ENCODE measurements at regions not wholly inside any gene's neighbourhood (a gene's known extent, or its start where the extent isn't known, plus 50 kb on each side); places are given as distances from the start of the nearest gene placed in this dataset.

DNA sequence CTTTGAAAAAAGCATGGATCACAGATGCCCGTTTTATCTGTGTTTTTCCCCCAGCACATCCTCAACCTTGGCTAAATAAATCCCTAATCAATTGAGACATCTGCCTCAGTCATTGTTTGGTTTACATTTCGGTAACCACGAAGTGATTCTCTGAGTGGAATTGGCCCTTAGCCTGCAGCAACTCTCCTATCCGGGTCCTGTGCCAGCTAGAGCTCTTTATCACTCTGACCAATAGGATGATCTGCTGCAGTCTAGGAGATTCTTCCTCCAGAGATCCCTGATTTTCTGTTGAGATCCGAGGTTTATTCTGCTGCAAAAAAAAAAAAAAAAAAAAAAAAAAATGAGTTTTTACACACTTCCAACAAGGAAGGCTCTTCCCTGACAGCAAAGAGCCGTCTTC is 137.3 kb downstream of the KCNA4 start:
- Histone ChIP-seq H3K36me3 (ENCODE audit: insufficient read depth, low read length) (no peaks in the 10 kb centered on the region), H3K9ac (ENCODE audit: low read depth, low read length) (no peak overlapping the region), H3K4me3 (ENCODE audit: low read depth in 1 of 2, low read length in 2 of 2) (no peak overlapping the region), H3K4me1 (ENCODE audit: insufficient read depth, low read length) (no peaks in the 10 kb centered on the region), H3K27me3 (ENCODE audit: insufficient read depth, low read length, poor library complexity) (no peaks in the 10 kb centered on the region), H3K9me3 (ENCODE audit: insufficient read depth, low read length, severe bottlenecking) (peaks cover 13% of the 10 kb centered on the region), H2AFZ (ENCODE audit: low read depth, low read length) (no peak overlapping the region), H3K4me2 (ENCODE audit: insufficient read depth, low read length) (no peak overlapping the region), H3K79me2 (ENCODE audit: insufficient read depth, low read length) (no peaks in the 10 kb centered on the region), H3K27ac (ENCODE audit: low read length) (no peak overlapping the region), H4K20me1 (ENCODE audit: insufficient read depth, low read length) (no peaks in the 10 kb centered on the region)
- no peak for DNase-seq
- no peak for TF ChIP-seq EZH2 (IDR thresholded peaks at IDR 0.05; ENCODE audit: borderline replicate concordance, low read depth, low read length, severe bottlenecking)
- TF ChIP-seq, protein P1, sequence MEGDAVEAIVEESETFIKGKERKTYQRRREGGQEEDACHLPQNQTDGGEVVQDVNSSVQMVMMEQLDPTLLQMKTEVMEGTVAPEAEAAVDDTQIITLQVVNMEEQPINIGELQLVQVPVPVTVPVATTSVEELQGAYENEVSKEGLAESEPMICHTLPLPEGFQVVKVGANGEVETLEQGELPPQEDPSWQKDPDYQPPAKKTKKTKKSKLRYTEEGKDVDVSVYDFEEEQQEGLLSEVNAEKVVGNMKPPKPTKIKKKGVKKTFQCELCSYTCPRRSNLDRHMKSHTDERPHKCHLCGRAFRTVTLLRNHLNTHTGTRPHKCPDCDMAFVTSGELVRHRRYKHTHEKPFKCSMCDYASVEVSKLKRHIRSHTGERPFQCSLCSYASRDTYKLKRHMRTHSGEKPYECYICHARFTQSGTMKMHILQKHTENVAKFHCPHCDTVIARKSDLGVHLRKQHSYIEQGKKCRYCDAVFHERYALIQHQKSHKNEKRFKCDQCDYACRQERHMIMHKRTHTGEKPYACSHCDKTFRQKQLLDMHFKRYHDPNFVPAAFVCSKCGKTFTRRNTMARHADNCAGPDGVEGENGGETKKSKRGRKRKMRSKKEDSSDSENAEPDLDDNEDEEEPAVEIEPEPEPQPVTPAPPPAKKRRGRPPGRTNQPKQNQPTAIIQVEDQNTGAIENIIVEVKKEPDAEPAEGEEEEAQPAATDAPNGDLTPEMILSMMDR (IDR thresholded peaks at IDR 0.05; ENCODE audit: borderline replicate concordance, extremely low read depth, low read length, poor library complexity, severe bottlenecking): no peak
- ATAC-seq (ENCODE audit: insufficient read depth, low read depth): no peak

DNA sequence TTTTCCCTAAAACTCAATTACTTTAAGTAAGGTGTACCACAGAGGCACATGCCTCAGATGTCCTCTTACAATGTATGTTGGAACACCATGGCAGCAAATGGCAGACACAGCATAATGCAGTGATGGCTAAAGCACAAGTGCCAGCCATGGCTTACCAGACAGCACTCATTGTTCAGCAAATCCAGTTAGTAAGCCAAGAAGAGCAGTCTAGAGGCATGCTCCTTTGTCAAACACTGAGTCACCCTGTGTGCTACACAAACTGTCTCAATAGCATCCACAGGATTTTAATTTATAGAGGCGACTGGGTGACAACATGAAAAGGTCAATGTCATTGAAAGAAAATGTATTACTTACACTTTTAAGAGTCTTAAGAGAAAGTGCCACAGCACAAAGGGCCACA is 140.6 kb downstream of the KCNA4 start:
- Histone ChIP-seq H3K4me3 (ENCODE audit: low read depth in 1 of 2, low read length in 2 of 2) (no peak overlapping the region), H2AFZ (ENCODE audit: low read depth, low read length) (no peak overlapping the region), H3K9me3 (ENCODE audit: insufficient read depth, low read length, severe bottlenecking) (no peaks in the 10 kb centered on the region), H3K4me1 (ENCODE audit: insufficient read depth, low read length) (no peaks in the 10 kb centered on the region), H3K79me2 (ENCODE audit: insufficient read depth, low read length) (no peaks in the 10 kb centered on the region), H3K27me3 (ENCODE audit: insufficient read depth, low read length, poor library complexity) (no peaks in the 10 kb centered on the region), H3K27ac (ENCODE audit: low read length) (no peak overlapping the region), H4K20me1 (ENCODE audit: insufficient read depth, low read length) (no peaks in the 10 kb centered on the region), H3K4me2 (ENCODE audit: insufficient read depth, low read length) (no peak overlapping the region), H3K36me3 (ENCODE audit: insufficient read depth, low read length) (no peaks in the 10 kb centered on the region), H3K9ac (ENCODE audit: low read depth, low read length) (no peak overlapping the region)
- TF ChIP-seq, protein P1 (IDR thresholded peaks at IDR 0.05; ENCODE audit: borderline replicate concordance, extremely low read depth, low read length, poor library complexity, severe bottlenecking): no peak
- no peak for TF ChIP-seq EZH2 (IDR thresholded peaks at IDR 0.05; ENCODE audit: borderline replicate concordance, low read depth, low read length, severe bottlenecking)
- ATAC-seq (ENCODE audit: insufficient read depth, low read depth) (no peak), DNase-seq (no peak)

DNA sequence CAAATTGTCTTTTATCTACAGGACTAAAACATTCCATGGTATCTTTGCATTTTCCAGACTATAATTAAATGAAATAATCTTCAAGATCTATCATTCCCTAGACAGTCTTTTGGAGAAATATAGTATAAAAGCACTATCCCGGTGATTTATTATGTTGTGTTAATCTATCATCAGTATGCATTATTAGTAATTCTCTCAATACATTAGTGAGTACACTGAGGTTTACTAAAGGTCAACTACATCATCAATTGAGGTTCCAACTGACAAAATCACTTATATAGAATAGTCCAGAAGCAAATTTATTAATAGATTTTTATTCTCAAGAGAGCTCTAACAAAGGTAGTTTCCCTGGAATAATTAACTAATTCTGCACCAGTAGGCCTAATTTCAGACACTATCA is 169.6 kb downstream of the KCNA4 start:
- no peak overlapping the region for H3K4me3 ChIP-seq (ENCODE audit: low read depth in 1 of 2, low read length in 2 of 2)
- no peak overlapping the region for H2AFZ ChIP-seq (ENCODE audit: low read depth, low read length)
- no peaks in the 10 kb centered on the region for H4K20me1 ChIP-seq (ENCODE audit: insufficient read depth, low read length)
- H3K27ac ChIP-seq (ENCODE audit: low read length): no peak overlapping the region
- H3K36me3 ChIP-seq (ENCODE audit: insufficient read depth, low read length): no peaks in the 10 kb centered on the region
- no peaks in the 10 kb centered on the region for H3K79me2 ChIP-seq (ENCODE audit: insufficient read depth, low read length)
- no peak overlapping the region for H3K9ac ChIP-seq (ENCODE audit: low read depth, low read length)
- no peak overlapping the region for H3K4me2 ChIP-seq (ENCODE audit: insufficient read depth, low read length)
- no peaks in the 10 kb centered on the region for H3K27me3 ChIP-seq (ENCODE audit: insufficient read depth, low read length, poor library complexity)
- no peaks in the 10 kb centered on the region for H3K4me1 ChIP-seq (ENCODE audit: insufficient read depth, low read length)
- ATAC-seq (ENCODE audit: insufficient read depth, low read depth) (no peak), DNase-seq (no peak)
- TF ChIP-seq EZH2 (IDR thresholded peaks at IDR 0.05; ENCODE audit: borderline replicate concordance, low read depth, low read length, severe bottlenecking): no peak
- TF ChIP-seq, protein P1 (IDR thresholded peaks at IDR 0.05; ENCODE audit: borderline replicate concordance, extremely low read depth, low read length, poor library complexity, severe bottlenecking): no peak
- H3K9me3 ChIP-seq (ENCODE audit: insufficient read depth, low read length, severe bottlenecking): no peaks in the 10 kb centered on the region

All from DND-41 (cell line).